Liver (tissue), 8 donors: ENCODE measurements at regions not wholly inside any gene's neighbourhood (a gene's known extent, or its start where the extent isn't known, plus 50 kb on each side); places are given as distances from the start of the nearest gene placed in this dataset.

ENCODE experiments used
- DNase-seq: peaks from one replicate; pipeline ENCODE4 v3.0.0-alpha.2; 2017; ENCODE audit warnings: low spot score
- H3K27ac ChIP-seq, 2 donors: one replicate each; pipeline ENCODE4 v1.7.0; 2013; ENCODE audit warnings: inconsistent platforms in 2 of 2, low read length in 2 of 2, control low read depth in 1 of 2, low read depth in 1 of 2, mild to moderate bottlenecking in 1 of 2
- H3K27me3 ChIP-seq, 4 donors: one replicate each; pipeline versions ENCODE4 v1.6.1 to v1.7.0; 2013; ENCODE audit warnings: low read length in 3 of 4, inconsistent platforms in 1 of 4, mild to moderate bottlenecking in 1 of 4, moderate library complexity in 1 of 4; ENCODE audit not compliant: control insufficient read depth in 4 of 4, insufficient read depth in 4 of 4
- H3K36me3 ChIP-seq, 4 donors: one replicate each; pipeline versions ENCODE4 v1.6.1 to v1.7.0; 2013; ENCODE audit warnings: low read length in 3 of 4, mild to moderate bottlenecking in 3 of 4, low read depth in 1 of 4, moderate library complexity in 1 of 4; ENCODE audit not compliant: control insufficient read depth in 4 of 4, insufficient read depth in 3 of 4
- H3K4me1 ChIP-seq, 4 donors: one replicate each; pipeline versions ENCODE4 v1.6.1 to v1.7.0; 2013; ENCODE audit warnings: low read length in 3 of 4, mild to moderate bottlenecking in 3 of 4, moderate library complexity in 1 of 4; ENCODE audit not compliant: control insufficient read depth in 4 of 4, insufficient read depth in 4 of 4
- H3K4me3 ChIP-seq, 3 donors: one replicate each; pipeline versions ENCODE4 v1.6.1 to v1.7.0; 2013; ENCODE audit warnings: low read length in 3 of 3, control low read depth in 1 of 3, low read depth in 1 of 3, mild to moderate bottlenecking in 1 of 3
- H3K9ac ChIP-seq, 2 donors: one replicate each; pipeline ENCODE4 v1.7.0; 2013; ENCODE audit warnings: low read length in 2 of 2, mild to moderate bottlenecking in 2 of 2, moderate library complexity in 2 of 2, control low read depth in 1 of 2, low read depth in 1 of 2
- H3K9me3 ChIP-seq, 4 donors: one replicate each; pipeline versions ENCODE4 v1.6.1 to v1.7.0; 2013; ENCODE audit warnings: low read length in 3 of 4; ENCODE audit not compliant: control insufficient read depth in 4 of 4
- EGR1 ChIP-seq, 2 donors: IDR thresholded peaks; 2 replicates each; pipeline ENCODE4 v1.6.1; 2016 to 2018; ENCODE audit warnings: antibody characterized with exemption in 2 of 2, low read depth in 2 of 2
- FOXA1 ChIP-seq: IDR thresholded peaks from 2 replicates; pipeline ENCODE4 v1.6.1; 2016; ENCODE audit warnings: antibody characterized with exemption
- FOXA2 ChIP-seq: IDR thresholded peaks from 2 replicates; pipeline ENCODE4 v1.6.1; 2016; ENCODE audit warnings: antibody characterized with exemption
- GABPA ChIP-seq, 2 donors: IDR thresholded peaks in 1 of 2; conservative IDR thresholded peaks in 1 of 2; 2 replicates each; pipeline ENCODE4 v1.6.1; 2016; ENCODE audit warnings: antibody characterized with exemption in 2 of 2, mild to moderate bottlenecking in 1 of 2, moderate library complexity in 1 of 2
- HNF4A ChIP-seq, 2 donors: conservative IDR thresholded peaks; 2 replicates each; pipeline ENCODE4 v1.6.1; 2016; ENCODE audit warnings: antibody characterized with exemption in 2 of 2, mild to moderate bottlenecking in 2 of 2
- HNF4G ChIP-seq: IDR thresholded peaks from 2 replicates; pipeline ENCODE4 v1.6.1; 2016; ENCODE audit warnings: antibody characterized with exemption
- JUND ChIP-seq, 2 donors: IDR thresholded peaks; 2 replicates each; pipeline ENCODE4 v1.6.1; 2016; ENCODE audit warnings: antibody characterized with exemption in 2 of 2
- NR2F2 ChIP-seq: IDR thresholded peaks from 2 replicates; pipeline ENCODE4 v1.6.1; 2016; ENCODE audit warnings: antibody characterized with exemption
- RAD21 ChIP-seq, 2 donors: IDR thresholded peaks; 2 replicates each; pipeline ENCODE4 v1.6.1; 2016; ENCODE audit warnings: antibody characterized with exemption in 2 of 2, mild to moderate bottlenecking in 2 of 2
- RXRA ChIP-seq, 2 donors: IDR thresholded peaks; 2 replicates each; pipeline ENCODE4 v1.6.1; 2017 to 2018; ENCODE audit warnings: antibody characterized with exemption in 2 of 2, mild to moderate bottlenecking in 1 of 2
- SP1 ChIP-seq: IDR thresholded peaks from 2 replicates; pipeline ENCODE4 v1.6.1; 2018; ENCODE audit warnings: antibody characterized with exemption, mild to moderate bottlenecking
- TAF1 ChIP-seq: conservative IDR thresholded peaks from 2 replicates; pipeline ENCODE4 v1.6.1; 2016; ENCODE audit warnings: antibody characterized with exemption, mild to moderate bottlenecking
- YY1 ChIP-seq: IDR thresholded peaks from 2 replicates; pipeline ENCODE4 v1.6.1; 2016; ENCODE audit warnings: antibody characterized with exemption, mild to moderate bottlenecking
- WGBS: extraction: QIAGEN DNeasy Blood & Tissue Kit; methylation state at CpG from one replicate; pipeline ENCODE4 v1.1.7; 2013; 5-methylcytosine and 5-hydroxymethylcytosine counted together
- TF ChIP-seq, protein P1 (sequence below): IDR thresholded peaks from 2 replicates; pipeline ENCODE4 v1.6.1; 2016; ENCODE audit warnings: antibody characterized with exemption
- TF ChIP-seq, protein P2 (sequence below): IDR thresholded peaks from 2 replicates; pipeline ENCODE4 v1.6.1; 2016; ENCODE audit warnings: antibody characterized with exemption, mild to moderate bottlenecking
- TF ChIP-seq, protein P3 (sequence below): IDR thresholded peaks from 2 replicates; pipeline ENCODE4 v1.6.1; 2016; ENCODE audit warnings: antibody characterized with exemption
- TF ChIP-seq, protein P4 (sequence below): fragments of 150-350 bp; IDR thresholded peaks from 2 replicates; pipeline ENCODE4 v1.5.1; 2017; ENCODE audit warnings: improper control_type of control experiment, low read depth, low read length; ENCODE audit not compliant: missing input control
- TF ChIP-seq, protein P5 (sequence below): IDR thresholded peaks from 2 replicates; pipeline ENCODE4 v1.6.1; 2016; ENCODE audit warnings: antibody characterized with exemption
- donor health status: healthy.
- donor health status: healthy.
- donor health status: healthy.
- donor health status: healthy.
- donor health status: healthy.

DNA sequence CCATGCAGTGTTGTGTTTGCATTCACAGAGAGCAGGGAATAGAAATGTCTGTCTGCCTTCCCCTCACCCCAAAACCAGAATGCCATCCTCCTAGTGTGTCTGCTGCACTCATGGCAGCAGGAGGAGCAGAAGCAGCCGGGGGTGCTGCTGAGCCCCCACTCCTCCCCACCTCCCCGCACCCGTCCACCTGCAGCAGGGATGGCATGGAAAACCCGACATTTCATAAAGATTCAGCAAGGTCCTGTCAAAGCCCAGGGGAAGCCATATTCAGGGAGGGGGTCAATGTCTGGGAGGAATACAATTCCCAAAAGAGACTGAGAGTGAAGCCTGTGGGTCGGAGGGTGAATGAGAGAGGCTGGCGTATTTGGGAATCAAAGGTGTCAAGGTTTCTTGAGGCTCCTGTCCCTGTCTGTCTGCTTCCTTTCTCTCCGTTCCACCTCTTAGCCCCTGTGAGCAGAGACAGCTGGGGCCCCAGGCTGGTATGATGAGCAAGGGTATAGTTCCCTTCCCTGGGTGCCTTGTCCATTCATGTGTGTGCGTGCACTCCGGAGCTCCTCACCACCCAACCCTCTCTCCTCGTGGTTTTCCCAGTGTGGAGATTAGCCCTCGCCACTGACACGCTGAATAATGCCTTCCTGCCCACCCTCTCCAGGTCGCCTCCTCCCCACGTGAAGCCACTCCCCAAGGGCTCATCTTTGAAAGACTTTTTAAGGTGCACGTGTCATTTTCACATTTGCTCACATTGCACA lies 133.5 kb upstream of the ZNF236 start:
- no peak for DNase-seq
- 63% methylated on average over 15 of the region's 15 CpGs for WGBS
- no peak overlapping the region for H3K4me3 ChIP-seq
- no peak overlapping the region for H3K9ac ChIP-seq
- no peaks in the 10 kb centered on the region for H3K9me3 ChIP-seq
- no peak overlapping the region for H3K27ac ChIP-seq
- no peak for TF ChIP-seq JUND (IDR thresholded peaks at IDR 0.05)
- TF ChIP-seq, protein P1, sequence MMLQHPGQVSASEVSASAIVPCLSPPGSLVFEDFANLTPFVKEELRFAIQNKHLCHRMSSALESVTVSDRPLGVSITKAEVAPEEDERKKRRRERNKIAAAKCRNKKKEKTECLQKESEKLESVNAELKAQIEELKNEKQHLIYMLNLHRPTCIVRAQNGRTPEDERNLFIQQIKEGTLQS = no peak
- TF ChIP-seq EGR1 (IDR thresholded peaks at IDR 0.05; ENCODE audit: low read depth in 2 of 2) = no peak
- no peak for TF ChIP-seq HNF4A (conservative IDR thresholded peaks at IDR 0.05)
- TF ChIP-seq NR2F2 = no peak
- no peak for TF ChIP-seq TAF1
- TF ChIP-seq, protein P2, sequence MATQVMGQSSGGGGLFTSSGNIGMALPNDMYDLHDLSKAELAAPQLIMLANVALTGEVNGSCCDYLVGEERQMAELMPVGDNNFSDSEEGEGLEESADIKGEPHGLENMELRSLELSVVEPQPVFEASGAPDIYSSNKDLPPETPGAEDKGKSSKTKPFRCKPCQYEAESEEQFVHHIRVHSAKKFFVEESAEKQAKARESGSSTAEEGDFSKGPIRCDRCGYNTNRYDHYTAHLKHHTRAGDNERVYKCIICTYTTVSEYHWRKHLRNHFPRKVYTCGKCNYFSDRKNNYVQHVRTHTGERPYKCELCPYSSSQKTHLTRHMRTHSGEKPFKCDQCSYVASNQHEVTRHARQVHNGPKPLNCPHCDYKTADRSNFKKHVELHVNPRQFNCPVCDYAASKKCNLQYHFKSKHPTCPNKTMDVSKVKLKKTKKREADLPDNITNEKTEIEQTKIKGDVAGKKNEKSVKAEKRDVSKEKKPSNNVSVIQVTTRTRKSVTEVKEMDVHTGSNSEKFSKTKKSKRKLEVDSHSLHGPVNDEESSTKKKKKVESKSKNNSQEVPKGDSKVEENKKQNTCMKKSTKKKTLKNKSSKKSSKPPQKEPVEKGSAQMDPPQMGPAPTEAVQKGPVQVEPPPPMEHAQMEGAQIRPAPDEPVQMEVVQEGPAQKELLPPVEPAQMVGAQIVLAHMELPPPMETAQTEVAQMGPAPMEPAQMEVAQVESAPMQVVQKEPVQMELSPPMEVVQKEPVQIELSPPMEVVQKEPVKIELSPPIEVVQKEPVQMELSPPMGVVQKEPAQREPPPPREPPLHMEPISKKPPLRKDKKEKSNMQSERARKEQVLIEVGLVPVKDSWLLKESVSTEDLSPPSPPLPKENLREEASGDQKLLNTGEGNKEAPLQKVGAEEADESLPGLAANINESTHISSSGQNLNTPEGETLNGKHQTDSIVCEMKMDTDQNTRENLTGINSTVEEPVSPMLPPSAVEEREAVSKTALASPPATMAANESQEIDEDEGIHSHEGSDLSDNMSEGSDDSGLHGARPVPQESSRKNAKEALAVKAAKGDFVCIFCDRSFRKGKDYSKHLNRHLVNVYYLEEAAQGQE = no peak
- TF ChIP-seq FOXA1 = no peak
- TF ChIP-seq FOXA2 = no peak
- TF ChIP-seq, protein P3, sequence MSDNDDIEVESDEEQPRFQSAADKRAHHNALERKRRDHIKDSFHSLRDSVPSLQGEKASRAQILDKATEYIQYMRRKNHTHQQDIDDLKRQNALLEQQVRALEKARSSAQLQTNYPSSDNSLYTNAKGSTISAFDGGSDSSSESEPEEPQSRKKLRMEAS = no peak
- TF ChIP-seq HNF4G = no peak
- TF ChIP-seq RXRA (IDR thresholded peaks at IDR 0.05) = no peak
- TF ChIP-seq GABPA (IDR thresholded peaks at IDR 0.05 in 1 of 2, conservative IDR thresholded peaks at IDR 0.05 in 1 of 2) = no peak
- TF ChIP-seq, protein P4, sequence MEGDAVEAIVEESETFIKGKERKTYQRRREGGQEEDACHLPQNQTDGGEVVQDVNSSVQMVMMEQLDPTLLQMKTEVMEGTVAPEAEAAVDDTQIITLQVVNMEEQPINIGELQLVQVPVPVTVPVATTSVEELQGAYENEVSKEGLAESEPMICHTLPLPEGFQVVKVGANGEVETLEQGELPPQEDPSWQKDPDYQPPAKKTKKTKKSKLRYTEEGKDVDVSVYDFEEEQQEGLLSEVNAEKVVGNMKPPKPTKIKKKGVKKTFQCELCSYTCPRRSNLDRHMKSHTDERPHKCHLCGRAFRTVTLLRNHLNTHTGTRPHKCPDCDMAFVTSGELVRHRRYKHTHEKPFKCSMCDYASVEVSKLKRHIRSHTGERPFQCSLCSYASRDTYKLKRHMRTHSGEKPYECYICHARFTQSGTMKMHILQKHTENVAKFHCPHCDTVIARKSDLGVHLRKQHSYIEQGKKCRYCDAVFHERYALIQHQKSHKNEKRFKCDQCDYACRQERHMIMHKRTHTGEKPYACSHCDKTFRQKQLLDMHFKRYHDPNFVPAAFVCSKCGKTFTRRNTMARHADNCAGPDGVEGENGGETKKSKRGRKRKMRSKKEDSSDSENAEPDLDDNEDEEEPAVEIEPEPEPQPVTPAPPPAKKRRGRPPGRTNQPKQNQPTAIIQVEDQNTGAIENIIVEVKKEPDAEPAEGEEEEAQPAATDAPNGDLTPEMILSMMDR = no peak
- TF ChIP-seq, protein P5, sequence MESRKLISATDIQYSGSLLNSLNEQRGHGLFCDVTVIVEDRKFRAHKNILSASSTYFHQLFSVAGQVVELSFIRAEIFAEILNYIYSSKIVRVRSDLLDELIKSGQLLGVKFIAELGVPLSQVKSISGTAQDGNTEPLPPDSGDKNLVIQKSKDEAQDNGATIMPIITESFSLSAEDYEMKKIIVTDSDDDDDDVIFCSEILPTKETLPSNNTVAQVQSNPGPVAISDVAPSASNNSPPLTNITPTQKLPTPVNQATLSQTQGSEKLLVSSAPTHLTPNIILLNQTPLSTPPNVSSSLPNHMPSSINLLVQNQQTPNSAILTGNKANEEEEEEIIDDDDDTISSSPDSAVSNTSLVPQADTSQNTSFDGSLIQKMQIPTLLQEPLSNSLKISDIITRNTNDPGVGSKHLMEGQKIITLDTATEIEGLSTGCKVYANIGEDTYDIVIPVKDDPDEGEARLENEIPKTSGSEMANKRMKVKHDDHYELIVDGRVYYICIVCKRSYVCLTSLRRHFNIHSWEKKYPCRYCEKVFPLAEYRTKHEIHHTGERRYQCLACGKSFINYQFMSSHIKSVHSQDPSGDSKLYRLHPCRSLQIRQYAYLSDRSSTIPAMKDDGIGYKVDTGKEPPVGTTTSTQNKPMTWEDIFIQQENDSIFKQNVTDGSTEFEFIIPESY = no peak
- no peak for TF ChIP-seq RAD21 (IDR thresholded peaks at IDR 0.05)
- TF ChIP-seq SP1 = no peak
- TF ChIP-seq YY1 = no peak
- H3K36me3 ChIP-seq = no peaks in the 10 kb centered on the region
- H3K27me3 ChIP-seq = peaks cover 0 to 7% (median 1%) of the 10 kb centered on the region in 4 donors
- no peaks in the 10 kb centered on the region for H3K4me1 ChIP-seq
